ENCODE measurements at regions not wholly inside any gene's neighbourhood (a gene's known extent, or its start where the extent isn't known, plus 50 kb on each side); places are given as distances from the start of the nearest gene placed in this dataset.

DNA sequence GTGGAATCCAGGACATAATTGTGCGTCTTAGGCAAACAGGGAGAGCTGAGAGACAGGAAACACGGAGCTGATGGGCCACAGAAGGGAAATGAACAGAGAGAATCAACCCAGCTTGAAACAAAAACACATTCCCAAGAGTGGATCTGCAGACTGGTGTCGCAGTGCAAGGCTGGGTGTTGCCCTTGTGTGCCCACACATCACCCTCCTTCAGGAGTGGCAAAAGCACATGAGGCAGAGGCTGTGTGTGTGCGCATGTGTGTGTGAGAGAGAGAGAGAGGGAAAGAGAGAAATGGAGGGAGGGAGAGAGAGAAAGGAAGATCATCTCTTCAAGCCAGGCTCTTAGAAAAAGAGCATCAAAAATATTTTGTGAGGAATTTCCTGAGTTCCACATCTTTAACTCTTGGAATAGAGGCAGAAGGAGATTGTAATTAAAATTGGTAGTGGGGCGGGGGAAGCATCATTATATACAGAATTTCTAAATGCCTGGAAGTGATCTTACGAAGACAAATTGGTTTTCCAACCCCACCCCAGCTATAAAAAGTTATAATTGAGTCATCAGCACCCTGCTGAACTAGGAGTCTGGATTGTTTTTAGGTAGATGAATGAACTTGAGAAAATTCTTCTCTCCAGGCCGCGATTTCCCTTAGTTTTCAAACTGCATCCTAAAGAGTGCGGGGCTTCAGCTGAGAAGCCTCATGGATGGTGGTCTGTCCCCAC lies 480.7 kb downstream of the NPHP4 start:
- no peaks in the 10 kb centered on the region for H3K9me3 ChIP-seq (ENCODE audit: control insufficient read depth, low read length)
- no peaks in the 10 kb centered on the region for H3K4me1 ChIP-seq (ENCODE audit: control insufficient read depth, insufficient read depth, low read length, poor library complexity, severe bottlenecking)
- 81% methylated on average over 7 of the region's 9 CpGs; no CpG with 5 or more reads in 1 of the 2 experiments for WGBS, 2 experiments (ENCODE audit: insufficient coverage in 2 of 2)
- no peak overlapping the region for H3K27ac ChIP-seq (ENCODE audit: low read depth, low read length, severe bottlenecking)
- H3K4me3 ChIP-seq (ENCODE audit: extremely low read depth, insufficient read depth, low read length, poor library complexity, severe bottlenecking) = no peak overlapping the region
- H3K36me3 ChIP-seq (ENCODE audit: control insufficient read depth, insufficient read depth, low read length) = no peaks in the 10 kb centered on the region

DNA sequence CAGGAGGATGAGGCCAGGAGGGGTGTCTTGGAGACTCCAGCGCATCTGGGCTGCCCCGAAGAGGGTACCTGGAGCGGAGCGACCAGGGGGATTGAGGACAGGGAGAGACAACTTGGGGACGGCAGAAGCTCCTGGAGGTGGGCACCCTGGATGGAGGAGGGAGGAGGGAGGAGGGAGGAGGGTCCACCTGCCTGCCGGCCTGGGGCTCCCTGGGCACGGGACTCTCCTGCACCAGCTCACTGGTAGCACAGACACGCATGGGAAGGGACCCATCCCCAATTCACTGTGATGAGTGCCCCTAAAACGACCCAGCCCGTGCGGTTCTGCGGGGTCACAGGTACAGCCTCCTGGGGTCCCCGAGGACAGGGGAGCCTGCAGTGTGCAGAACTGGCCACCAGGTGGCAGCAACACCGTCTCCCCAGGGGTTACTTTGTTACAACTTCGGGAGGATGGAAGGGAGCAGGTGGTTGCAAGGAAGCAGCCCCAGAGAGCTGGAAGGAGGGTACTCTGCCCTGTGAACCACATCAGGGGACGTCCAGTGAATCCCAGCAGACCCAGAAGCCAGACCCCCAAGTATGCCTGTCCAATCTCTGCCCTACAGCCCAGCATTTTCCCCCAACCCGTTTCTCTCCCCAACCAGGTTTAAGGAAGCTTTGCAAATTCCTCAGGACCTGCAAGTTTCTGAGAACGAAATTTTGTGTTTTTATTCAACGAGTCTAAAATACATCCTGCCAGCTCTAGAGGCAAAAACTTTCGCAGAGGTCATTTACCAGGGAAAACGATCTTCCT lies 482.4 kb downstream of the NPHP4 start:
- no peaks in the 10 kb centered on the region for H3K36me3 ChIP-seq (ENCODE audit: control insufficient read depth, insufficient read depth, low read length)
- 36 to 41% methylated on average over 17 to 21 of the region's 21 CpGs for WGBS, 2 experiments (ENCODE audit: insufficient coverage in 2 of 2)

GRCh38 chr1:5508669-5509330 lies 483.4 kb downstream of the NPHP4 start:
- Histone ChIP-seq H3K4me3 (ENCODE audit: extremely low read depth, insufficient read depth, low read length, poor library complexity, severe bottlenecking) (no peak overlapping the region), H3K9me3 (ENCODE audit: control insufficient read depth, low read length) (no peaks in the 10 kb centered on the region), H3K4me1 (ENCODE audit: control insufficient read depth, insufficient read depth, low read length, poor library complexity, severe bottlenecking) (no peaks in the 10 kb centered on the region), H3K36me3 (ENCODE audit: control insufficient read depth, insufficient read depth, low read length) (no peaks in the 10 kb centered on the region), H3K27ac (ENCODE audit: low read depth, low read length, severe bottlenecking) (no peak overlapping the region)
- 87 to 89% methylated on average over 13 of the region's 14 CpGs for WGBS, 2 experiments (ENCODE audit: insufficient coverage in 2 of 2)

More for the DNA sequence above, 482.4 kb downstream of the NPHP4 start:
- Histone ChIP-seq H3K9me3 (ENCODE audit: control insufficient read depth, low read length) (no peaks in the 10 kb centered on the region), H3K4me1 (ENCODE audit: control insufficient read depth, insufficient read depth, low read length, poor library complexity, severe bottlenecking) (no peaks in the 10 kb centered on the region), H3K27ac (ENCODE audit: low read depth, low read length, severe bottlenecking) (no peak overlapping the region), H3K4me3 (ENCODE audit: extremely low read depth, insufficient read depth, low read length, poor library complexity, severe bottlenecking) (no peak overlapping the region)

GRCh38 chr1:5507340-5507739 lies 484.9 kb downstream of the NPHP4 start:
- no peaks in the 10 kb centered on the region for H3K36me3 ChIP-seq (ENCODE audit: control insufficient read depth, insufficient read depth, low read length)

GRCh38 chr1:5506634-5507033 lies 485.6 kb downstream of the NPHP4 start:
- Histone ChIP-seq H3K36me3 (ENCODE audit: control insufficient read depth, insufficient read depth, low read length) (no peaks in the 10 kb centered on the region), H3K4me1 (ENCODE audit: control insufficient read depth, insufficient read depth, low read length, poor library complexity, severe bottlenecking) (no peaks in the 10 kb centered on the region), H3K4me3 (ENCODE audit: extremely low read depth, insufficient read depth, low read length, poor library complexity, severe bottlenecking) (no peak overlapping the region), H3K9me3 (ENCODE audit: control insufficient read depth, low read length) (no peaks in the 10 kb centered on the region), H3K27ac (ENCODE audit: low read depth, low read length, severe bottlenecking) (no peak overlapping the region)
- WGBS, 2 experiments (ENCODE audit: insufficient coverage in 2 of 2) = 84 to 89% methylated on average over 7 to 9 of the region's 11 CpGs

More at GRCh38 chr1:5507340-5507739, 484.9 kb downstream of the NPHP4 start:
- Histone ChIP-seq H3K4me3 (ENCODE audit: extremely low read depth, insufficient read depth, low read length, poor library complexity, severe bottlenecking) (no peak overlapping the region), H3K27ac (ENCODE audit: low read depth, low read length, severe bottlenecking) (no peak overlapping the region), H3K9me3 (ENCODE audit: control insufficient read depth, low read length) (no peaks in the 10 kb centered on the region), H3K4me1 (ENCODE audit: control insufficient read depth, insufficient read depth, low read length, poor library complexity, severe bottlenecking) (no peaks in the 10 kb centered on the region)
- 70 to 73% methylated on average over 10 to 13 of the region's 15 CpGs for WGBS, 2 experiments (ENCODE audit: insufficient coverage in 2 of 2)

- Histone ChIP-seq H3K4me1 (ENCODE audit: control insufficient read depth, insufficient read depth, low read length, poor library complexity, severe bottlenecking) (no peaks in the 10 kb centered on the region), H3K27ac (ENCODE audit: low read depth, low read length, severe bottlenecking) (no peak overlapping the region), H3K36me3 (ENCODE audit: control insufficient read depth, insufficient read depth, low read length) (no peaks in the 10 kb centered on the region), H3K4me3 (ENCODE audit: extremely low read depth, insufficient read depth, low read length, poor library complexity, severe bottlenecking) (no peak overlapping the region), H3K9me3 (ENCODE audit: control insufficient read depth, low read length) (no peaks in the 10 kb centered on the region)
- 90 to 92% methylated on average over 5 to 6 of the region's 6 CpGs for WGBS, 2 experiments (ENCODE audit: insufficient coverage in 2 of 2)
These were observed 486.3 kb downstream of the NPHP4 start for GRCh38 chr1:5505944-5506343.

DNA sequence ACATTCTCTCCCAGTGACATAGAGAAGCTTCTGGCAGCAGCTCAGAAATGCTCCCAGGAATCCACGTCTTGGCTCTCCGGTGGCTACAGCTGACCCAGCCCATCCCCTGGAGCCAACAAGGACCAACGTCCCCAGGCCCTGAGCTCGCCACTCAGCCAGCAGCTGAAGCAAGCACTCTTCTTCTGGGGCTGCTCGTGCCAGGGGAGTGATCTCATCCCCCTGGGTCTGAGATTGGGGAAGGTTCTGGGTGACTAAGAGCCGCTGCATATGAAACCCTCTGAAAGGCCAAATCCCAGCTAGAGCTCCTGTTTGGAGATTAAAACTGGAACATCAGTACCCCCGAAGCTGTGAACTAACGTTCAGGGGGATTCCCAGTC lies 487.9 kb downstream of the NPHP4 start:
- no peaks in the 10 kb centered on the region for H3K36me3 ChIP-seq (ENCODE audit: control insufficient read depth, insufficient read depth, low read length)
- H3K4me1 ChIP-seq (ENCODE audit: control insufficient read depth, insufficient read depth, low read length, poor library complexity, severe bottlenecking) = no peaks in the 10 kb centered on the region
- H3K4me3 ChIP-seq (ENCODE audit: extremely low read depth, insufficient read depth, low read length, poor library complexity, severe bottlenecking) = no peak overlapping the region
- H3K27ac ChIP-seq (ENCODE audit: low read depth, low read length, severe bottlenecking) = no peak overlapping the region
- WGBS, 2 experiments (ENCODE audit: insufficient coverage in 2 of 2) = 79 to 87% methylated on average over 8 of the region's 8 CpGs
- H3K9me3 ChIP-seq (ENCODE audit: control insufficient read depth, low read length) = no peaks in the 10 kb centered on the region

DNA sequence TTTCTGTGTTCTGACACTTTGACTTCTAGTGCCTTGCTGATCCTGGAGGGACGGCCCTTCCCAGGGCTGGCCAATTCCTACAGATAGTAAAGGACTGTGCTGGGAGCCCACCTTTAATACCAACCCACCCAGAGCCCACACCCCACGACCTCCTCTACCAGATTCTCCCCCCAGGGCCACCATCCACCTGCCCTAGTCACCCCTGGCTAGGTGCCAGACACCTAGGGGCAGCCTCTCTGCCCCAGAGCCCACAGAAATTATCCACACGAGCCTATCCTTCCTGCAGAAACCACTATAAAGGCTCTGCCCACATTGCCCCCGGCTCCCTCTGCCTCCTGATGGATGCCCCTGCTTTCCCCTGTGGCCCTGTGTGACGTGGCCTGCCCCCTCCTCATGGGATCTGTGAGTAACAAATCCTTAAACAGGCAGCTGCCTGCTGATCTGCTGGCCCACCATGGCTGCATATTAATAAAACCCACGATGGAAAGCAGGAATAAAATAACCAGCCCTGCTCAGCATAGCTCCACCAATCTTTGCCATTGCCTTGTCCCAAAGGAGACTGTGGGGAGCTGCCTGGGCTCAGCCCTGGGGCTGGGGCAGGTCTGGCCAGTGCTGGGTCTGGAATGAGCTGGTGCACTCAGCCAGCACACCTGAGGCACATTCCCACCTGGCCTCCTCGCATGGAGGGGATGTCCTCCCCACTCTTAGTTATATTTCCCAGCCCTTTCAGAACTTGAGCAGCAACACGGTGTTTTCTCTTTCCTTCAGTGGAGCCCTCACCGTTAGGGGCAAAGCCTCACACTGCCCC lies 488.5 kb downstream of the NPHP4 start:
- WGBS, 2 experiments (ENCODE audit: insufficient coverage in 2 of 2) = 80 to 83% methylated on average over 8 to 9 of the region's 9 CpGs
- no peaks in the 10 kb centered on the region for H3K36me3 ChIP-seq (ENCODE audit: control insufficient read depth, insufficient read depth, low read length)

DNA sequence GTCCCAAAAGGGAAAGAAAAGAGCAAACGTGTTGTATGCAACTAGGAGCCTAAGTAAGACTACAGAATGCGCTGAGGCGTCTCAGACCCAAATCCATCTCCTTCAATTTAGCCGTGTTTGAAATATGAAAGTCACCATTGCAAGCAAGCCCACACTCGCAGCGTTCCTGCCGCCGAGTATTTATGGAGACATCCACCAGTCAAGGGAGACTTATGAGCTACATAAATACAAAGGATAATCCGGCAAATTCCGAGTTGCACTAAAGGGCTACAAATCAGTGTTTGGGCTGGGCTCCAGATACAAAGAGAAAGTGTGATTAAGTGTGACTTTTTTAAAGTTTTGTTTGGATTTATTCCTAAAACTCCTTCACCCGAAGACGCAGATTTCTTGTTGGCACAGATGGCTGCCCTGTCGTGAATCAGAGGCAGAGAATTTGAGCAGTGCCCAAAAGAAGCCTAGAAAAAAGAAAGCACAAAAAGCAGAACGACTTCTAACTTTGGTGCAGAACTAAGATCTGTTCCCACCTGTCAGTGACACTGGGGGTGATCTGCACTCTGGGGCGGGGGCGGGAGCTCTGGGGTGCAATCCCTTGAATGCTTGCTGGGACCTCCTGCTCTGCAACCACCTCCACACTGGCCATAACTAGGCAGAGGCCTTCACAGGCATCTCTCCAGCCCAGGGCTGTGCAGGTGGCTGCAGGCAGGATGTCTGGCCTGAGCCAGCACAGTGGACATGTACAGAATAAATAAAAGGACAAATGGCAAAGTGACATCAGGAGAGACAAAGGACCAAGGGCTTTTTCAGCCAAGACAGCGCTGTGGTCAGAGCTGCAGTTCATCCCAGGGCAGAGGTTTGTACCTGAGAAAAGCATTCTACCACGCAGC lies 489.7 kb downstream of the NPHP4 start:
- 93 to 94% methylated on average over 16 to 18 of the region's 18 CpGs for WGBS, 2 experiments (ENCODE audit: insufficient coverage in 2 of 2)
- Histone ChIP-seq H3K36me3 (ENCODE audit: control insufficient read depth, insufficient read depth, low read length) (no peaks in the 10 kb centered on the region), H3K4me1 (ENCODE audit: control insufficient read depth, insufficient read depth, low read length, poor library complexity, severe bottlenecking) (no peaks in the 10 kb centered on the region), H3K4me3 (ENCODE audit: extremely low read depth, insufficient read depth, low read length, poor library complexity, severe bottlenecking) (no peak overlapping the region), H3K27ac (ENCODE audit: low read depth, low read length, severe bottlenecking) (no peak overlapping the region), H3K9me3 (ENCODE audit: control insufficient read depth, low read length) (no peaks in the 10 kb centered on the region)

More for the DNA sequence above, 488.5 kb downstream of the NPHP4 start:
- H3K4me3 ChIP-seq (ENCODE audit: extremely low read depth, insufficient read depth, low read length, poor library complexity, severe bottlenecking) = no peak overlapping the region
- H3K9me3 ChIP-seq (ENCODE audit: control insufficient read depth, low read length) = no peaks in the 10 kb centered on the region
- no peak overlapping the region for H3K27ac ChIP-seq (ENCODE audit: low read depth, low read length, severe bottlenecking)
- H3K4me1 ChIP-seq (ENCODE audit: control insufficient read depth, insufficient read depth, low read length, poor library complexity, severe bottlenecking) = no peaks in the 10 kb centered on the region

All from mesodermal cell (in vitro differentiated cells).